HK-2 (cell line): ENCODE measurements at regions not wholly inside any gene's neighbourhood (a gene's known extent, or its start where the extent isn't known, plus 50 kb on each side); places are given as distances from the start of the nearest gene placed in this dataset.
"Not testable (repeated sequence)": the region's sequence is repeated elsewhere in the genome, so short reads cannot be mapped to it uniquely, and the experiment has no call there.

Experiments
- DNase-seq: peaks from one replicate; pipeline ENCODE4 v3.0.0-alpha.2; 2018; ENCODE audit not compliant: unreplicated experiment

DNA sequence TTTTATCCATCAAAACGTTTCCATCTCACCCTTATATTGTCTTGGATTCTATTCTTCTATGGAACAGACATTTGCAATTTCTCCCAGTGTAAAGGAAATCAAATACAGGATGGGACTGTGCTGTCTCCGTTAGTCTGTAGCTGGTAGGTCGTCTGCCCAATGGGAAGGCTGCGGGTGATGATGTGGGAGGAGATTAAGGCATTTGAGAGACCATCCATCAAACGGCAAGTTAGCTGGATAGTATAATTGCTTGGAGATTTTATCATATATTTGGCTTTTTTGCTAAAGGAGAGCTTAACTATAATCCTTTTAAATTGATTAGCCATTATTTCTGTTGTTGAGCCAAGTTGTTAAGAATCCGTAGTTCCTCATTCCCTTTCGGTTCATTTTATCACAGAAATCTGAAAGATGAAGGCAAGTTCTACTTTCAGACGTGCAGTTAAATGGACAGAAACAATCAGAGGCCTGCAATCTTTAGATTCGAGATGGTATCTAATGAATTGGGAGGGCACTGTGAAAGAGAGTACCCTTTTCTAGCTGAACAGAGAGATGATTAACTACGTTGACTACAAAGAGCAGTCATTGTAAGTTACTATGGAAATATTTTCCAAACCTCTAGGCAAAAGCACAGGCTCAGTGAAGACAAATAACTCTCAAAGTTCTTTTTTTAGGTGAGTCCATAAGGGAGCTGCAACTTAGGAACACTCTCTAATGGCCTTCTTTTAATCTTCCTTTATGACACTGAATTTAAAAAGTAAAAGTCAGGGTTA lies 253.3 kb upstream of the KIAA1217 start:
- no peak for DNase-seq

DNA sequence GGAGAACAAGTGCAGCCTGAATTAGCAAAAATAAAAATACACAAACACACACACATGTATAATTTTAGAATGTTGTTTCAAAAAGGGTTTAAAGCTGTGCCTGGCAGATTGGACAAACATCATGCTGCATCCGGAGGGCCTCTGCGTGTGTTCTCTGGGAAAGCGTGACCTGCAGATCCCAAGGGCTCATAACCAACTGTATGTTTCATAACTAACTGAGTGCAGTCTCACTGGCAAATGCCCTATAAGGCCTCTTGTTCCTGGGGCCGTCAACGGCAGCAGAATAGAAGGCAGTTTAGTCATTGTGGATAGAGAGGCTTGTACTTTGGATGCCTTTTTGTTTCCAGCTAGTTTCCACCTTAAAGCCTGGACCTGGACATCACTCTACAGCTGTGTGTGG lies 243.8 kb upstream of the KIAA1217 start:
- DNase-seq = no peak

DNA sequence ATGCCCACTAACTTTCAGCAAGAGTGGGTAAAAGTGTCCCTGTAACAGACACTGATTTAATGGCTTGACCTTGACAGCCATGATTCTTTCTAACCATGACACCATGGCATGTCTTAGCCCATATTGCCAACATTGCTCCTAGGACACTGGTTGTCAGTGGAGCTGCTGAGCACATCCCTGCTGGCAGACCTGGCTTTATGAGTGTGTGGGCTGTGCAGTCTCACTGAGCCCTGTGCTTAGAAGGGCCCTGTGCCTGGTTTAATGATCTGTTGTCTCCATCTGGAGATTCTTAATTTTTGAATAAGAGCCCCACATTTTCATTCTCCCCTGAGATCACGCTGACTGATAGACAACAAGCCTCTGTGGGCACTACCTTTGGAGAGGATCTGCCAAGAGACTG lies 243.1 kb upstream of the KIAA1217 start:
- no peak for DNase-seq

DNA sequence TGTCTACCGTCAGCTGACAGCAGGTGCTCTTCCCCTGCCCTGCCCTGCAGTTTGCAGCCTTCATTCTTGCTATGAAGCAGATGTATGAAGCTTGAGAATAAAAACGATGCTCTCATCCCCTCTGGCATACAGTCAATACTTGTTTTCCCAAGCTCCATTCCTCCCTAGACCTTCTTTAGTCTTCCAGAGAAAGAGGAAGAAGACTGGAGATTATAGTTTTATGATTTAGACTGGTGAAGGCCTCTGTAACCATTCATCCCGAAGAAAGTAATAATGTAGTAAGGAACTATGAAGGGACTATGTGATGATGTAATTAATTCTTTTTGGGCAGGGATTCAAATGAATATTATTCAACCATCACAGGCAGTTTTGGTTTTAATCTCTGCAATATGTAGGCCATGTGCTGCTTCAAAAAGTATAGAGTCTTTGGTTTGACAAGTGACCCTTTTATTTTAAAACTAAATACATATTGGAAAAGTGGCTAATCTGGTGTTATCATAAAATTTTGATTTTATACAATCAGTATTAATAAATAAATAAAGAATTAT lies 242.4 kb upstream of the KIAA1217 start:
- DNase-seq = no peak

DNA sequence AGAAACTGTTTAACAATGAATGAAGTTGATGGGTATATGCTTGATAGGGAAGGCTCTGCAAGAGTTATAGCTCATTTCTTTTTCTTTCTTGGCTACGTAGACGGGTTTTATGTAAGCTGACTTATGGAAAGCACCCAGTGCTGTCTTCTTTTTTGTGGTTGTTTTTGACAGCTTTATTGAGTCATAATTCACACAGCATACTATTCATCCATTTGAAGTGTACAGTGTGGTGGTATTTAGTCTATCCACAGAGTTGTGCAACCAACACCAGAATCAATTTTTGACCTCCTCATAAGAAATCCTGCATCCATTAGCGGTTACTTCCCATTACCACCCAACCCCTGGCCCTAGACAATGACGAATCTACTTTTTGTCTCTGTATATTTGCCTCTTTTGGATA lies 240.6 kb upstream of the KIAA1217 start:
- DNase-seq = no peak

DNA sequence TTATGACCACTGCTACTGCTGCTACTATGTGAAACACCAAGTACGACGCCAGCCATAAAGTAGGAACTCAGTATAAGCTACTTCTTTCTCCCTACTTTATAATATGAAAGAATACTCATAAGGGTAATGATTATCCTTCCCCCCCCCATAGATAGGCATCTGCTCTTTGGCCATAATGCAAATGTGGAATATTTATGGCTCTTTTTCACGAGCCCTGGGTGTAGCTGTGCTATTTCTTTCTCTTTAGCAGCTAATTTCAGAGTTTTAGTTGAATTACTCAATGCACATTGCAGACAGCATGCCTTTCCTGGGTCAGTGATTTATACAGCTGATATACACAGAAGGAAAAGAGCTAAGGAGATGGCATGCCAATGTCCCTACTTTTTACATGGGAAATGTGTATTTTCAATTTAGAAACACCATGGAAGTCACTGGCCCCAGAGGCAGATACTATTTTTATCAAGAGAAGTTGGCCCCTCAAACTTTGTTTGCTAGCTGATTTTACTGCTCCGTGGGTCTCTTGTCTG lies 234.1 kb upstream of the KIAA1217 start:
- no peak for DNase-seq

GRCh38 chr10:23975431-23975830 lies 233.5 kb upstream of the KIAA1217 start:
- DNase-seq = no peak

- no peak for DNase-seq
These were observed 232.7 kb upstream of the KIAA1217 start for GRCh38 chr10:23976275-23976674.

GRCh38 chr10:23978317-23978716 lies 230.6 kb upstream of the KIAA1217 start:
- DNase-seq = no peak

DNA sequence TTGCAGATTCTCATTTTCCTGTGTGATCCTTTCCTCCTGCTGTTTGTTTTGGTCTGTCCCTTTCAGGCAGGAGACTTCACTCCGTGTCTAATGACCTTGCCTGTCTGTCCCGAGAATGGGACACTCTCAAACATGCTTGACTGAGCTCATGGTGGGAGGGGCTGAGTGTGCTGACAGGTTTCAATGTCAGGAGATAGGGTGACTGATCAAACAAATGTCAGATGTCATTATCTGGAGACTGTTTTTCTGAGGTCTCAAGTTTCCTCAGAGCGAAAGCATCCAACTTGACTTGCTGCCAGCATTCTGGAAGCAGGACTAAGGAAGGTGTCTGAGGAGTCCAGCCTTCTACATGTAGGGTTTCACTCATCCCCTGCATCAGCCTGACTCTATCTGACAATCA lies 228.8 kb upstream of the KIAA1217 start:
- no peak for DNase-seq

GRCh38 chr10:23981520-23982309 lies 227.2 kb upstream of the KIAA1217 start:
- no peak for DNase-seq

- not testable (repeated sequence) for DNase-seq
These were observed 224.5 kb upstream of the KIAA1217 start for GRCh38 chr10:23984405-23984804.

GRCh38 chr10:23988006-23988405 lies 220.9 kb upstream of the KIAA1217 start:
- no peak for DNase-seq

DNA sequence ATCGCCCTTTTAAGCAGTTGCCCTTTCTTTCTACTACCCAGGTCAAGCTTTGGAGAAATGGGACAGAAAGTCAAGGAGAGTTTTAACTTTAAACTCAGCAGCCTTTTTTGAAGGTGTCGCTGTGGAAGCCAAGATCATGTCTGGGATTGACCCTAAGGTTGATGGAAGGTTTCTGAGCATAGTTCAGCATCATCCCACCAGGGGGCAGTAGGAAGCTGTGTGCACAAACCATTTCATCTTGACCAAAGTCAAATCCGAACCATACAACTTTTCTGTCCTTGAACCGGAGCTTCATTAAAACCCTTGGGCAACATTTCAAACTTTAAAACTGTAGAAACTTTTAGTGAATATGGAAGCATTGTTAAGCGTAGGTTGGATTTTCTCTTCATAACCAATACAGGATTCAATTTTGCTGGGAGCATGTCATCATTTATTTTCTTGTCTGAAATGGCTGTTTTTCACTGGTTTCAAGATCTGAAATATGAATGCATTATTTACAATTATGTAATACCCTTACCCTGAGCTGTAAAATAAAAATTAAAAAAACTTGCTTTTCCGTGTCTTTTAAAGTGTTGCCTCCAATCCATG lies 214.4 kb upstream of the KIAA1217 start:
- DNase-seq = peak; percentile 10

DNA sequence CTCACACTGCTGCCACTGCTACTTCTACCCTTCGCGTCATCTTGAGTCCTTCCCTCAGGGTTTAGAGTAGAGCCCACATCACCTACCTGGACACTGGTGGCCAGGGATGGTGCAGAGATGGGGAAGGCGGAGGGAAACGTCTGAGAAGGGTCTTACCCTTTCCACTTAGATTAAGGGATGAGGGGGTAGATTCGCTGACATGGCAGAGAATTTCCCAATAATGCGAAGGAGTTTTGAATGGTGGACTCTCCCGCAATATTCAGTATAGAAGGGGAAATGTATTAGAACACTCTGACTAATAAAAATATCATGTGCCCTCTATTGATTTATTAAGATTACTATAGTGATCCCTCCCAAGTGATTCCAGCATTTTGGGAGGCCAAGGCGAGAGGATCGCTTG lies 209.5 kb upstream of the KIAA1217 start:
- no peak for DNase-seq

- DNase-seq = no peak
These were observed 208.6 kb upstream of the KIAA1217 start for GRCh38 chr10:24000271-24000813.

GRCh38 chr10:24006741-24007140 lies 202.2 kb upstream of the KIAA1217 start:
- no peak for DNase-seq

GRCh38 chr10:24007359-24007758 lies 201.6 kb upstream of the KIAA1217 start:
- no peak for DNase-seq

DNA sequence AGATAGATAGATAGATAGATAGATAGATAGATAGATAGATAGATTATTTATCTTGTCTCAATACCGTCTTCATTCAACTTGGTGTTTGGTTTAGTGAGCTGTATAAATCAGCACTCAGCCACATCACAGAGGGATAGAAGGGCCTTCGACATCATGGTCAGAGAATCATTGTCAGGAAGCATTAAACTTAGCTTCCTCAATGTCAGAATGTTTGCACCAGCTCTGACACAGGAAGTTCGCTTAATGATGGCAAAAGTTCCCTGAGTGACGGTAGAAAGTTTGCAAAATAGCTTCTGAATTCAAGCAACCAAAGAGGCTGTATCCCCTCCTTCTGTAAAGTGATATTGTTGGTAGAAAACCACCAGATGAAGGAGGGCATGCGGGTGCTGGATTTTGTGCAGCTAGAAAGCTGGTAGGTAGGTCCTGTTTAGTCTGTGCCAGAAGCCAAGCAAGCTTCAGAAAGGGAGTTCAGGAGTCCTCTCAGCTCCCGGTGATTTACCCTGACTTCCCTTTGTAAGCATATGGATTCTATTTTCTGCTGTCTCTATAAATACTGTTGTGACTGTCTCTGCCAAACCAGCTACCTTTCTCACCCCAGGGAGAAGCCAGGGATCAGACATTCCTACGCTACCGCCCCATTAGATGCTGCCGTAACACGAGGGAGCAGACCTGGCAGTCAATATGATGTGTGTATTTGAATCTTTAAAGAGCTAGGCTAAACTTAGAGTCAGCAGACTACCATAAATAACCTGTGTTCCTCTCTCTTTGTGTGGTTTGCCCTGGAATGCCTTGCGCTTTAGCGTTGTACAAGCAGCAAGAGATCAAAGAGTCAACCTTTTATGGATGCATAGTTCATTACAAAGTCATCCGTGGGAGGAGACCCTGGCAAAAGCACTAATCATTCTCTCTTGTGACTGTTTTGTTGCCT lies 200.5 kb upstream of the KIAA1217 start:
- DNase-seq = no peak

- no peak for DNase-seq
These were observed 199.8 kb upstream of the KIAA1217 start for GRCh38 chr10:24009115-24009514.

DNA sequence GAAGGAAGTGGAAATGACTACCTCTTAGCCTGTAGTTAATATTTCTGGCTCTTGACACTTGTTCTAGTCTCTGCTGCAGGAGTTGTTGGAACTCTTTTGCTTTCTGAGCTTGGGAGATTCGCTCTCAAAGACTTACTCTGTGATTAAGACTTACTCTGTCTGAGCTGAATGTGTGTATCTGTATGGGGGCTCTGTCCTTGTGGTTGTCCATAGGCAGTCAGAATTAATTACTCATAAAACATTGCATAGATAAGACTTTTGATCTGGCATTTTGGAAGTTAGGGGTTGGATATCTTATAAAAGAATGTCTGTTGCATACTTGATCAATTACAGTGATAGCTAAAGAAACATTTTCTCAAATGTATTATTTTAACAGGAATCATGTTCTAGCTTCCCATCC lies 199.2 kb upstream of the KIAA1217 start:
- no peak for DNase-seq
